Cardiac muscle cell (in vitro differentiated cells and primary cell): ENCODE measurements at regions not wholly inside any gene's neighbourhood (a gene's known extent, or its start where the extent isn't known, plus 50 kb on each side); places are given as distances from the start of the nearest gene placed in this dataset.

Source experiments
- DNase-seq, 2 donors: peaks; one replicate each; pipeline versions ENCODE4 v3.0.0 to v3.0.0-alpha.2; 2010 to 2017; ENCODE audit warnings: low read depth in 1 of 2, low spot score in 1 of 2
- H3K27ac ChIP-seq: fragments of 200-600 bp; sonication (generic); 2 replicates; pipeline ENCODE4 v1.5.1; 2016
- H3K27me3 ChIP-seq: fragments of 200-600 bp; sonication (generic); 2 replicates; pipeline ENCODE4 v1.6.0; 2016; ENCODE audit warnings: control low read depth
- H3K36me3 ChIP-seq: fragments of 200-600 bp; sonication (generic); 2 replicates; pipeline ENCODE4 v1.5.1; 2016; ENCODE audit warnings: control low read depth
- H3K4me1 ChIP-seq: fragments of 200-600 bp; sonication (generic); 2 replicates; pipeline ENCODE4 v1.8.1; 2017; ENCODE audit warnings: low read depth, mild to moderate bottlenecking, mixed run types
- H3K4me3 ChIP-seq: fragments of 200-600 bp; sonication (generic); 2 replicates; pipeline ENCODE4 v1.5.1; 2016; ENCODE audit warnings: mild to moderate bottlenecking
- H3K9me3 ChIP-seq: fragments of 200-600 bp; sonication (generic); 2 replicates; pipeline ENCODE4 v1.5.1; 2017; ENCODE audit warnings: low read depth, mild to moderate bottlenecking, control low read depth
- CTCF ChIP-seq: IDR thresholded peaks from 2 replicates; pipeline ENCODE4 v1.5.1; 2012; ENCODE audit warnings: low read depth, mild to moderate bottlenecking, low read length

GRCh38 chr1:213568929-213569815 is 418.6 kb upstream of the PROX1 start:
- H3K27me3 ChIP-seq = no peaks in the 10 kb centered on the region
- no peaks in the 10 kb centered on the region for H3K36me3 ChIP-seq
- H3K27ac ChIP-seq = no peak overlapping the region
- TF ChIP-seq CTCF = no peak
- H3K9me3 ChIP-seq = no peaks in the 10 kb centered on the region
- H3K4me1 ChIP-seq = peaks cover 17% of the 10 kb centered on the region
- DNase-seq = no peak
- H3K4me3 ChIP-seq = no peak overlapping the region

GRCh38 chr1:213569816-213570150 is 418.0 kb upstream of the PROX1 start:
- no peak for DNase-seq
- Histone ChIP-seq H3K36me3 (no peaks in the 10 kb centered on the region), H3K4me3 (no peak overlapping the region), H3K27me3 (no peaks in the 10 kb centered on the region), H3K4me1 (peaks cover 17% of the 10 kb centered on the region), H3K9me3 (no peaks in the 10 kb centered on the region), H3K27ac (no peak overlapping the region)
- no peak for TF ChIP-seq CTCF

- no peak for DNase-seq
- H3K9me3 ChIP-seq = no peaks in the 10 kb centered on the region
- no peaks in the 10 kb centered on the region for H3K27me3 ChIP-seq
- H3K4me3 ChIP-seq = no peak overlapping the region
- no peak overlapping the region for H3K27ac ChIP-seq
- TF ChIP-seq CTCF = no peak
- H3K4me1 ChIP-seq = peaks cover 17% of the 10 kb centered on the region
- no peaks in the 10 kb centered on the region for H3K36me3 ChIP-seq
These were observed 417.3 kb upstream of the PROX1 start for GRCh38 chr1:213570487-213570886.

- no peak for TF ChIP-seq CTCF
- Histone ChIP-seq H3K4me3 (no peak overlapping the region), H3K27me3 (no peaks in the 10 kb centered on the region), H3K27ac (no peak overlapping the region), H3K9me3 (no peaks in the 10 kb centered on the region), H3K36me3 (no peaks in the 10 kb centered on the region), H3K4me1 (peaks cover 17% of the 10 kb centered on the region)
- DNase-seq = no peak
These were observed 416.4 kb upstream of the PROX1 start for GRCh38 chr1:213571419-213571818.

- no peak for TF ChIP-seq CTCF
- DNase-seq = no peak
- Histone ChIP-seq H3K27ac (no peak overlapping the region), H3K9me3 (no peaks in the 10 kb centered on the region), H3K4me3 (no peak overlapping the region), H3K4me1 (peaks cover 17% of the 10 kb centered on the region), H3K36me3 (no peaks in the 10 kb centered on the region), H3K27me3 (no peaks in the 10 kb centered on the region)
These were observed 415.9 kb upstream of the PROX1 start for GRCh38 chr1:213571843-213572242.
